Fibroblast of lung (primary cell): ENCODE measurements at regions not wholly inside any gene's neighbourhood (a gene's known extent, or its start where the extent isn't known, plus 50 kb on each side); places are given as distances from the start of the nearest gene placed in this dataset.

Experiments used
- EZH2 ChIP-seq: IDR thresholded peaks from 2 replicates; pipeline ENCODE4 v1.5.1; 2012; ENCODE audit warnings: low read length, control low read depth, mild to moderate bottlenecking; ENCODE audit errors: missing control alignments
- TF ChIP-seq, protein P1 (sequence below), 2 donors: IDR thresholded peaks in 1 of 2; conservative IDR thresholded peaks in 1 of 2; 1 replicate in 1 of 2; 2 replicates in 1 of 2; pipeline ENCODE4 v1.5.1; 2011 to 2012; ENCODE audit warnings: low read length in 2 of 2, control low read depth in 1 of 2, inconsistent platforms in 1 of 2, low read depth in 1 of 2, mild to moderate bottlenecking in 1 of 2

DNA sequence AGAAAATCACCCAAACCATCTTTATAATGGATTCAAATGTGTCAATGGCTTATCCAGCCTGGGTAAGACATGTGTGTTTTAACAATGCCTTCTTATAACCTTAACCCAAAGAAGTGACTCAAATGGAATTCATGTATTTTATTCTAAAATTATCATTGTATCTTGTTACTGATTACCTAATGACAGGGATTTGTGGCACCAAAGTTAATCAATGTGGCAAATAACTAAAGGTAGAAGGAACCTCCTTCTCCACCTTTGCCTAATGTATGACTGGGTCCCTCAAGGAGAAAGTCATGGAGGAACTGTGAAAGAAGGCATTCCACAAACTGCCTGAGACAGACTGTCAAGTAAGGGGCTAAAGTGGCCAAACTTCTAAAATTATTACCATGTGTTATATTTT lies 84.4 kb upstream of the ITGA1 start:
- TF ChIP-seq, protein P1, sequence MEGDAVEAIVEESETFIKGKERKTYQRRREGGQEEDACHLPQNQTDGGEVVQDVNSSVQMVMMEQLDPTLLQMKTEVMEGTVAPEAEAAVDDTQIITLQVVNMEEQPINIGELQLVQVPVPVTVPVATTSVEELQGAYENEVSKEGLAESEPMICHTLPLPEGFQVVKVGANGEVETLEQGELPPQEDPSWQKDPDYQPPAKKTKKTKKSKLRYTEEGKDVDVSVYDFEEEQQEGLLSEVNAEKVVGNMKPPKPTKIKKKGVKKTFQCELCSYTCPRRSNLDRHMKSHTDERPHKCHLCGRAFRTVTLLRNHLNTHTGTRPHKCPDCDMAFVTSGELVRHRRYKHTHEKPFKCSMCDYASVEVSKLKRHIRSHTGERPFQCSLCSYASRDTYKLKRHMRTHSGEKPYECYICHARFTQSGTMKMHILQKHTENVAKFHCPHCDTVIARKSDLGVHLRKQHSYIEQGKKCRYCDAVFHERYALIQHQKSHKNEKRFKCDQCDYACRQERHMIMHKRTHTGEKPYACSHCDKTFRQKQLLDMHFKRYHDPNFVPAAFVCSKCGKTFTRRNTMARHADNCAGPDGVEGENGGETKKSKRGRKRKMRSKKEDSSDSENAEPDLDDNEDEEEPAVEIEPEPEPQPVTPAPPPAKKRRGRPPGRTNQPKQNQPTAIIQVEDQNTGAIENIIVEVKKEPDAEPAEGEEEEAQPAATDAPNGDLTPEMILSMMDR (conservative IDR thresholded peaks at IDR 0.05 in 1 of 2, IDR thresholded peaks at IDR 0.05 in 1 of 2; ENCODE audit: low read depth in 1 of 2, low read length in 2 of 2): no peak
- TF ChIP-seq EZH2: no peak
